ENCODE measurements at regions not wholly inside any gene's neighbourhood (a gene's known extent, or its start where the extent isn't known, plus 50 kb on each side); places are given as distances from the start of the nearest gene placed in this dataset.

- Histone ChIP-seq H3K4me2 (ENCODE audit: insufficient read depth, low read length) (no peak overlapping the region), H3K9ac (ENCODE audit: low read depth, low read length) (no peak overlapping the region), H3K36me3 (ENCODE audit: insufficient read depth, low read length) (no peaks in the 10 kb centered on the region), H3K27me3 (ENCODE audit: insufficient read depth, low read length, poor library complexity) (no peaks in the 10 kb centered on the region), H3K4me1 (ENCODE audit: insufficient read depth, low read length) (no peaks in the 10 kb centered on the region), H4K20me1 (ENCODE audit: insufficient read depth, low read length) (no peaks in the 10 kb centered on the region), H3K79me2 (ENCODE audit: insufficient read depth, low read length) (no peaks in the 10 kb centered on the region), H3K9me3 (ENCODE audit: insufficient read depth, low read length, severe bottlenecking) (no peaks in the 10 kb centered on the region), H3K27ac (ENCODE audit: low read length) (no peak overlapping the region), H2AFZ (ENCODE audit: low read depth, low read length) (no peak overlapping the region), H3K4me3 (ENCODE audit: low read depth in 1 of 2, low read length in 2 of 2) (no peak overlapping the region)
- ATAC-seq (ENCODE audit: insufficient read depth, low read depth): no peak
- no peak for TF ChIP-seq CTCF (IDR thresholded peaks at IDR 0.05; ENCODE audit: borderline replicate concordance, extremely low read depth, low read length, poor library complexity, severe bottlenecking)
- no peak for TF ChIP-seq EZH2 (IDR thresholded peaks at IDR 0.05; ENCODE audit: borderline replicate concordance, low read depth, low read length, severe bottlenecking)
- no peak for DNase-seq
Observed at GRCh38 chr1:189908113-189908512, 569.6 kb downstream of the BRINP3 start.

GRCh38 chr1:189921613-189922012 lies 556.1 kb downstream of the BRINP3 start:
- ATAC-seq (ENCODE audit: insufficient read depth, low read depth) (no peak), DNase-seq (no peak)
- Histone ChIP-seq H3K4me2 (ENCODE audit: insufficient read depth, low read length) (no peak overlapping the region), H4K20me1 (ENCODE audit: insufficient read depth, low read length) (no peaks in the 10 kb centered on the region), H3K4me1 (ENCODE audit: insufficient read depth, low read length) (no peaks in the 10 kb centered on the region), H3K9me3 (ENCODE audit: insufficient read depth, low read length, severe bottlenecking) (no peaks in the 10 kb centered on the region), H3K79me2 (ENCODE audit: insufficient read depth, low read length) (no peaks in the 10 kb centered on the region), H2AFZ (ENCODE audit: low read depth, low read length) (no peak overlapping the region), H3K27ac (ENCODE audit: low read length) (no peak overlapping the region), H3K4me3 (ENCODE audit: low read depth in 1 of 2, low read length in 2 of 2) (no peak overlapping the region), H3K27me3 (ENCODE audit: insufficient read depth, low read length, poor library complexity) (no peaks in the 10 kb centered on the region), H3K36me3 (ENCODE audit: insufficient read depth, low read length) (no peaks in the 10 kb centered on the region), H3K9ac (ENCODE audit: low read depth, low read length) (no peak overlapping the region)
- TF ChIP-seq CTCF (IDR thresholded peaks at IDR 0.05; ENCODE audit: borderline replicate concordance, extremely low read depth, low read length, poor library complexity, severe bottlenecking) (no peak), EZH2 (IDR thresholded peaks at IDR 0.05; ENCODE audit: borderline replicate concordance, low read depth, low read length, severe bottlenecking) (no peak)

GRCh38 chr1:189927641-189928040 lies 550.0 kb downstream of the BRINP3 start:
- no peak overlapping the region for H3K27ac ChIP-seq (ENCODE audit: low read length)
- no peaks in the 10 kb centered on the region for H3K4me1 ChIP-seq (ENCODE audit: insufficient read depth, low read length)
- H3K27me3 ChIP-seq (ENCODE audit: insufficient read depth, low read length, poor library complexity): no peaks in the 10 kb centered on the region
- H3K4me3 ChIP-seq (ENCODE audit: low read depth in 1 of 2, low read length in 2 of 2): no peak overlapping the region
- TF ChIP-seq EZH2 (IDR thresholded peaks at IDR 0.05; ENCODE audit: borderline replicate concordance, low read depth, low read length, severe bottlenecking) (no peak), CTCF (IDR thresholded peaks at IDR 0.05; ENCODE audit: borderline replicate concordance, extremely low read depth, low read length, poor library complexity, severe bottlenecking) (no peak)
- no peak overlapping the region for H3K9ac ChIP-seq (ENCODE audit: low read depth, low read length)
- ATAC-seq (ENCODE audit: insufficient read depth, low read depth): no peak
- H3K4me2 ChIP-seq (ENCODE audit: insufficient read depth, low read length): no peak overlapping the region
- H3K36me3 ChIP-seq (ENCODE audit: insufficient read depth, low read length): no peaks in the 10 kb centered on the region
- H3K79me2 ChIP-seq (ENCODE audit: insufficient read depth, low read length): no peaks in the 10 kb centered on the region
- no peaks in the 10 kb centered on the region for H3K9me3 ChIP-seq (ENCODE audit: insufficient read depth, low read length, severe bottlenecking)
- H4K20me1 ChIP-seq (ENCODE audit: insufficient read depth, low read length): no peaks in the 10 kb centered on the region
- no peak overlapping the region for H2AFZ ChIP-seq (ENCODE audit: low read depth, low read length)
- no peak for DNase-seq
